GM10248 (cell line): ENCODE measurements at regions not wholly inside any gene's neighbourhood (a gene's known extent, or its start where the extent isn't known, plus 50 kb on each side); places are given as distances from the start of the nearest gene placed in this dataset.

Experiments used
- CTCF ChIA-PET: fragments of 300-600 bp; sonication (Branson Sonifier 250); formaldehyde crosslinking; extraction: SDS; loops from one replicate; lab custom pipeline; 2021; ENCODE audit warnings: antibody characterized with exemption; lab: Yijun Ruan, JAX
- POLR2A ChIA-PET: fragments of 350-650 bp; sonication (Branson Sonifier 250); formaldehyde crosslinking; extraction: SDS; loops from one replicate; lab custom pipeline; 2020; ENCODE audit warnings: antibody characterized with exemption; lab: Yijun Ruan, JAX
- DNase-seq: peaks from one replicate; pipeline ENCODE4 v3.0.0; 2012; ENCODE audit errors: extremely low spot score
- TF ChIP-seq, protein P1 (sequence below): IDR thresholded peaks from 2 replicates; pipeline ENCODE4 v1.5.1; 2012; ENCODE audit warnings: mild to moderate bottlenecking, low read depth; ENCODE audit errors: extremely low read depth, missing control alignments, control extremely low read depth

DNA sequence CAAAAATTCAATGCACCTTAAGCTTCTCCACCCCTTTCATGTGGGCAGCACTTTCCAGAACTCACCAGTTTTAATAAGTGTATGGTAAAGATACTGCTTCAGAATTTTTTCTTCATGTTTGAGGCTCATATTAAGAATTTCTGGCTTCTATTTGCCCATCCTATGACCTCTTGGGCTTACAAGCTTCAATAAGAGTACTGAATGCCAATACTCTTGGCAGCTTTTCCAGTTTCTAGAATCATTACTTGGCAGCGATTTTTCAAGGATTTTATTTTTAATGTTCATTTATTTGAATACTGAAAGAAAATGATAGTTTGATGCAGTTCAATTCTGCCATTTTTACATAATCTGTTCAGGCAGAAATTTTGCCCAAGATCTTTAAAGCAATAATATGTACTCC is 242.1 kb upstream of the KCND2 start:
- CTCF ChIA-PET: interaction anchor here (1.1 kb wide), 1 partner anchor 16 kb away, joined by 4 read pairs; no protein-coding TSS in a partner anchor
- no peak for DNase-seq
- TF ChIP-seq, protein P1, sequence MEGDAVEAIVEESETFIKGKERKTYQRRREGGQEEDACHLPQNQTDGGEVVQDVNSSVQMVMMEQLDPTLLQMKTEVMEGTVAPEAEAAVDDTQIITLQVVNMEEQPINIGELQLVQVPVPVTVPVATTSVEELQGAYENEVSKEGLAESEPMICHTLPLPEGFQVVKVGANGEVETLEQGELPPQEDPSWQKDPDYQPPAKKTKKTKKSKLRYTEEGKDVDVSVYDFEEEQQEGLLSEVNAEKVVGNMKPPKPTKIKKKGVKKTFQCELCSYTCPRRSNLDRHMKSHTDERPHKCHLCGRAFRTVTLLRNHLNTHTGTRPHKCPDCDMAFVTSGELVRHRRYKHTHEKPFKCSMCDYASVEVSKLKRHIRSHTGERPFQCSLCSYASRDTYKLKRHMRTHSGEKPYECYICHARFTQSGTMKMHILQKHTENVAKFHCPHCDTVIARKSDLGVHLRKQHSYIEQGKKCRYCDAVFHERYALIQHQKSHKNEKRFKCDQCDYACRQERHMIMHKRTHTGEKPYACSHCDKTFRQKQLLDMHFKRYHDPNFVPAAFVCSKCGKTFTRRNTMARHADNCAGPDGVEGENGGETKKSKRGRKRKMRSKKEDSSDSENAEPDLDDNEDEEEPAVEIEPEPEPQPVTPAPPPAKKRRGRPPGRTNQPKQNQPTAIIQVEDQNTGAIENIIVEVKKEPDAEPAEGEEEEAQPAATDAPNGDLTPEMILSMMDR: no peak
- POLR2A ChIA-PET: no interaction called here

DNA sequence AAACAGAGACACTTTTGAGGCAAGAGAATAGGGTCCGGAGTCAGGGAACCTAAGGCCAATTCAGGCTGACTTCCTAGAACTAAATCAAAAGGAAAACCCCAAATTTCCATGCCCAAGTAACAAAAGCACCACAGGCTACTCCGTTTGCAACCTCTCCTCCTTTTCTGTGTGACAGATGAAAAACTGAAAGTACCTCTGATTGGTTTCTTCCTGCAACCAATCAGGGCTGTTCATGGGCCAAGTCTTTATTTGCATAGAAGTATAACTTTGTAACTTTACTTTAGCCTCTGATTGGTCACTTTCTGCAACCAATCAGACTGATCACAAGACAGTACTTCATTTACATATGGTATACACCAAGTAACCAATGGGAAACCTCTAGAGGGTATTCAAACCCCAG is 239.9 kb upstream of the KCND2 start:
- no peak for DNase-seq
- TF ChIP-seq, protein P1: no peak
- CTCF ChIA-PET: interaction anchor here (1.0 kb wide), 1 partner anchor 10 kb away, joined by 3 read pairs; no protein-coding TSS in a partner anchor
- POLR2A ChIA-PET: no interaction called here

DNA sequence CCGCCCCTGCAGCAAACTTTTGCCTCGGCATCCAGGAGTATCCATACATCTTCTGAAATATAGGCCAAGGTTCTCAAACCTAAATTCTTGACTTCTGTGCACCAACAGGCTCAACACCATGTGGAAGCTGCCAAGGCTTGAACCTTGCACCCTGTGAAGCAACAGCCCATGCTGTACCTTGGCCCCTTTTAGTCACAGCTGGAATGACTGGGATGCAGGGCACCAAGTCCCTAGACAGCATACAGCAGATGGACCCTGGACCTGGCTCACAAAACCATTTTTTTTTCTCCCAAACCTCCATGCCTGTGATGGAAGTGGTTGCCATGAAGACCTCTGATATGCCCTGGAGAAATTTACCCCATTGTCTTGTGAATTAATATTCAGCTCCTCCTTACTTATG is 233.8 kb upstream of the KCND2 start:
- DNase-seq: no peak
- POLR2A ChIA-PET: no interaction called here
- CTCF ChIA-PET: no interaction called here
- TF ChIP-seq, protein P1: no peak

DNA sequence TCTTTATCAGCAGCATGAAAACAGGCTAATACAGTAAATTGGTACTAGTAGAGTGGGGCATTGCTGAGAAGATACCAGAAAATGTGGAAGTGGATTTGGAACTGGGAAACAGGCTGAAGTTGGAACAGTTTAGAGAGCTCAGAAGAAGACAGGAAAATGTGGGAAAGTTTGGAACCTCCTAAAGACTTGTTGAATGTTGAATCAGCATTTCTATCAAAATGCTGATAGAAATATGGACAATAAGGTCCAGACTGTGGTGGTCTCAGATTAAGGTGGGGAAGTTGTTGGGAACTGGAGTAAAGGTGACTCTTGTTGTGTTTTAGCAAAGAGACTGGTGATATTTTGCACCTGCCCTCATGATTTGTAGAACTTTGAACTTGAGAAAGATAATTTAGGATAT is 231.2 kb upstream of the KCND2 start:
- ChIA-PET CTCF (no interaction called here), POLR2A (no interaction called here)
- no peak for DNase-seq

DNA sequence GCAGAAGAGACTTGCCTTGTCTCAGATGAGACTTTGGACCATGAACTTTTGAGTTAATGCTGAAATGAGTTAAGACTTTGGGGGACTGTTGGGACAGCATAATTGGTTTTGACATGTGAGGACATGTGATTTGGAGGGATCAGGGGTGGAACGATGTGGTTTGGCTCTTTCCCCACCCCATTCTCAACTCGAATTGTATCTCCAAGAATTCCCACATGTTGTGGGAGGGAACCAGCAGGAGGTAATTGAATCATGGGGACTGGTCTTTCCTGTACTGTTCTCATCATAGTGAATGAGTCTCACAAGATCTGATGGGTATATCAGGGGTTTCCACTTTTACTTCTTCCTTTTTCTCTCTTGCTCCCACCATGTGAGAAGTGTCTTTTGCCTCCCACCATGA is 229.7 kb upstream of the KCND2 start:
- DNase-seq: no peak
- ChIA-PET POLR2A (no interaction called here), CTCF (no interaction called here)
- TF ChIP-seq, protein P1: no peak

More for the DNA sequence above, 231.2 kb upstream of the KCND2 start:
- TF ChIP-seq, protein P1: no peak

DNA sequence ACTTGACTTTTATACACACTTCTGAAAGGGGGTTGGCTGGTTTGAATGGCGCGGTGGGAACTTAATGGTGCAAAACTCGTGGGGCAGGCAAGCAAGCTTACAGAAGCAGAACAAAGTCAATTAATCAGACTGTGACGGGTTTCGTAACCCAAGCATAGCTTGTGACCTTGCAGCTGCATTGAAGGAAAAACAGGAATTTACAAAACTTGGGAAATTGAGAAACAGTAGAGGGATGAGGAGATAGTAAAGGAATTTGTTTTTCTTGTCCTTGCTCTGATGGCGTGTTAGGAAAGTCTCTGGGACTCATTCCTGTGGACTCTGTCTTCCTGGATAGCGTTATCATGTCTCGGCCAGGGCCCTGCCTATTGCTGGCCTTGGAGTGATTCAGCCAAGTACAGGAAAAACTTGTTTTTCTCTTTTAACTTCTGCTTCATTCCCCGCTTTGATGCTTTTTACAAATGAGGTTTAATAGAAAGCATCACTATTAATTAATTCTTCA is 220.0 kb upstream of the KCND2 start:
- TF ChIP-seq, protein P1: no peak
- POLR2A ChIA-PET: no interaction called here
- no peak for DNase-seq
- CTCF ChIA-PET: no interaction called here
